ENCODE measurements at regions not wholly inside any gene's neighbourhood (a gene's known extent, or its start where the extent isn't known, plus 50 kb on each side); places are given as distances from the start of the nearest gene placed in this dataset.
"Not testable (repeated sequence)": the region's sequence is repeated elsewhere in the genome, so short reads cannot be mapped to it uniquely, and the experiment has no call there.

- TF ChIP-seq PATZ1 (CRISPR knock-in tag; IDR thresholded peaks at IDR 0.05; ENCODE audit: borderline replicate concordance); ZNF70 (CRISPR knock-in tag; IDR thresholded peaks at IDR 0.05); ISL1 (CRISPR knock-in tag; IDR thresholded peaks at IDR 0.05); ESRRG (CRISPR knock-in tag; IDR thresholded peaks at IDR 0.05); BACH2 (CRISPR knock-in tag; IDR thresholded peaks at IDR 0.05; ENCODE audit: borderline replicate concordance); RARB (CRISPR knock-in tag; IDR thresholded peaks at IDR 0.05); TCF4 (CRISPR knock-in tag; IDR thresholded peaks at IDR 0.05; ENCODE audit: borderline replicate concordance): not testable (repeated sequence)
Measured at GRCh38 chr16:88169831-88170165, 213.0 kb upstream of the ZNF469 start.
